DMS153 (cell line): ENCODE measurements at regions not wholly inside any gene's neighbourhood (a gene's known extent, or its start where the extent isn't known, plus 50 kb on each side); places are given as distances from the start of the nearest gene placed in this dataset.

ENCODE experiments used
- DNase-seq: peaks from one replicate; lab custom pipeline; 2025; lab: John Stamatoyannopoulos, UW

DNA sequence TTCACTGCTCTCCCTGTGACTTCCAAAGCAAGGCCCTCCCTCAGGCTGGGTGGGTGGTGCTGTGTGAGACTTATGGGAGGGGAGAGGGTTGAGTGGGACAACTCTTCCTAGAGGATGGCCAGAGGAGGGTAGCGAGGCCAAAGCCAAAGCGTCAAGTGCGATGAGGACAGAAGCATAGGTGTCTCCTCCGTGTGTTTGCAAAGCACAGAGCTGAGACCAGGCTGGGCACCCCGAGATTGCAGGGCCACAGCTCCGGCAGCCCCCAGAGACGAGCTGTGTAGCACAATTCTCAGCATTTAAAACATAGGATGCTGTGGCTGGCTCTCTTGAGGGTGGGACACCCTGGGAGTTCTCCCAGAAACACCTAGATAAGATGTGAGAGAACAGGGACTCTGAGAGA is 1374.5 kb downstream of the BRD1 start:
- DNase-seq: no peak

DNA sequence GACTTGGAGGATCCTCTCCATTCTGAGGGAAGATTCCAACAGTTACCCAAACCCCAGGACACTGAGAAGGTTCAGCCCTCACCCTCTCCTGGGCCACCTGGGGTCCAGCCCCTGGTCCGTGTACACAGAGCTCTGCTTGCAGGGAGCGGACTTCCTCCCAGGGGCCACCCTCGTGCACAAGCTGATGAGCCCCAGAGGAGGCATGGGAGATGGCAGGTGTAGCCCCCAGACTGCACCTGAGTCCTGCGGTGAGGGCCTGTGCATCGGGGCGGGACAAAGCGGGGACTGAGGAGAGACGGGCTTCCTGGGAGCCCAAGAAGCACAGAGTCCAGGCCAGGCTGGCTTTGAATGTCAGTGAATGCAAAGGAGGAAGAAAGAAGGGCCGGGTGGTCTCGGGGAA is 1374.9 kb downstream of the BRD1 start:
- DNase-seq: no peak

DNA sequence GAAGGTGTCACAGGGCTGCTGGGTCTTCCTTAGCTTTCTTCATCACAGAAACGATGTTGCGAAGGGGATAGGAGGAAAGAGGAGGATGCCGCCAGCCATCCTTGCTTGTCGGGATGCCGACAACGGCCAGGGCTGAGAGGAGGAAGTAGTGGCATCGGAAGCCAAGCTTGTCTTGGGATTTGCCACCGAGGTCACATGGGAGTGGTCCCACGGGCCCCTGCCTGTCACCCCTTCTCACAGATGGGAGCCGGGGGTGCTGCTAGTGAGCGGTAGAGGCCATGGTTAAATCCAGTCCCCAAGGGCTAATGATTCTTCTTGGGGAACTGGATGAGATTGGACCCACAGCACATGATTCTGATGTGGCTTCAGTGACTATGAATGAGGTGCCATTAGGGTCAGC is 1375.8 kb downstream of the BRD1 start:
- no peak for DNase-seq

DNA sequence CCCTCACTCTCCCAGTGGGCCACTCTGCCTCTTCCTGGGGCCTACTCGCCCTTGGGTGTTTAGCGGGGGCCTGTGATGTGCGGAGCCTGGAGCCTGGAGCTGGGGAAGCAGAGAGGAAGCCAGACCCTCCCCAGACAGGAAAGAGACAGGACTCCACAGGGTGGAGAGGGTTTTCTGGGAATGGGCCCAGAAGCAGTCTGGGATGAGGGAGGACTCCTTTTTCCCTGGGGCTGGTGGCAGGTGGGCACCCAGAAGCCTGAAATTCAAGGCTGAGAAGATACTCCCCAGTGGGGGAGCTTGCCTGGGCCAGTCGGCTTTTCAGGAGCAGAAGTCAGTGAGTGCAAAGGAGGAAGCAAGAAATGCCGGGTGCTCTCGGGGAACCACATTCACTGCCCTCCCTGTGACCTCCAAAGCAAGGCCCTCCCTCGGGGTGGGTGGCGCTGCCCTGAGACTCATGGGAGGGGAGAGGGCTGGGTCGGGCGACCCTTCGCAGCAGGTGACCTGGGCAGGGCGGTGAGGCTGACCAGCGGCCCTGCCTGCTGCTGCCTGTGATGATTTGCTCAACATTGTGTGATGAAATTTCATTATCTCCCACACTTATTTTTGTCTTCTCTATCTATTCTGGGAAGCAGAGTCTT is 1377.4 kb downstream of the BRD1 start:
- DNase-seq: no peak

DNA sequence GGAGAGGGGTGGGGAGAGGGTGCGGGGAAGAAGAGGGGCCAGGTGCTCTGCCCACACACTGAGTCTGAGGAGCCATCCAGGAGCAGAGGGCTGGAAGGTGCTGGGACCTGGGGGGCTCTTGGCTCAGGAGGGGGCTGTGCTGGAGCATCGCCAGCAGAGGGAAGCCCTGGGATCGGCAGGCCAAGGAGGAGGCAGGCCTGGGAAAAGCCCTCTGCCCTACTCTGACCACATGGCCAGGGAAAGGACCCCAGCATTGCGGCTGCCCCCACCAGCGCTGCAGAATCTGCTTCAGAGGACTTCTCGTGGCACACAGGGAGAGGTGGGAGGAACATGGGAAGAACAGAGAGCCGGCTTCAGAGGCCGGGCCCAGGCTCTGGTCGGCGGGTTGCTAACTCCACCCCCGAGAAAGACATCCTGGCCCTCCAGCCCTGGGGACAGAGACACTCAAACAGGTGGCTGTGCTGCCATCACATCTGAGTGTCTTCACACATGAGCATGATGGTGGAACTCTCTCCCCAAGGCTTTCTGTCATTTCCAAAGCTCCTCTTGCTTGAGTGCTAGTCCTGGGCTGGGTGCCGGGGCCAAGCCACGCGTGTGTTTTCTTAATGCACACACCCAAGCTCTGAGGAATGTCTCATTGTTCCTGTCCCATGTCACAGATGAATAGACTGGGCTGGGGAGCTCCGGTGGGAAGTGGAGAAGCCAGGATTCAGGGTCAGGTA is 1378.0 kb downstream of the BRD1 start:
- no peak for DNase-seq

DNA sequence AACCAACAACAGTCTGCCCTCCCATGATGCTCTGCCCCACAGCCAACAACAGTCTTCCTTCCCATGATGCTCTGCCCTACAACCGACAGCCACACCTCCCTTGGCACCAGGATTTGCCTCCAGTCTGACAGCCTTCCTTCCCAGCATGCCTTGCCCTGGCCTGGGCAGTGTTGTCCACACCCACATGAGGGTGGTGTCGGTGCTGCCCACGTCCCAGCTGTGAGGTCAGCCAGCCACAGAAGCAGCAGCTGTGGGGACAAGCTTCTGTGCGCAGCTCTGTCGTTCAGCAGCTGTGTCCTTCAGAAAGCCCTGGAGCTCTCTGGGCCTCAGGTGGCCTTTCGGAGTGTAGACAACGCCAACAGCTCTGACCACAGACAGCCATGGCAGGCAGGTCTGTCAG is 1378.9 kb downstream of the BRD1 start:
- no peak for DNase-seq

DNA sequence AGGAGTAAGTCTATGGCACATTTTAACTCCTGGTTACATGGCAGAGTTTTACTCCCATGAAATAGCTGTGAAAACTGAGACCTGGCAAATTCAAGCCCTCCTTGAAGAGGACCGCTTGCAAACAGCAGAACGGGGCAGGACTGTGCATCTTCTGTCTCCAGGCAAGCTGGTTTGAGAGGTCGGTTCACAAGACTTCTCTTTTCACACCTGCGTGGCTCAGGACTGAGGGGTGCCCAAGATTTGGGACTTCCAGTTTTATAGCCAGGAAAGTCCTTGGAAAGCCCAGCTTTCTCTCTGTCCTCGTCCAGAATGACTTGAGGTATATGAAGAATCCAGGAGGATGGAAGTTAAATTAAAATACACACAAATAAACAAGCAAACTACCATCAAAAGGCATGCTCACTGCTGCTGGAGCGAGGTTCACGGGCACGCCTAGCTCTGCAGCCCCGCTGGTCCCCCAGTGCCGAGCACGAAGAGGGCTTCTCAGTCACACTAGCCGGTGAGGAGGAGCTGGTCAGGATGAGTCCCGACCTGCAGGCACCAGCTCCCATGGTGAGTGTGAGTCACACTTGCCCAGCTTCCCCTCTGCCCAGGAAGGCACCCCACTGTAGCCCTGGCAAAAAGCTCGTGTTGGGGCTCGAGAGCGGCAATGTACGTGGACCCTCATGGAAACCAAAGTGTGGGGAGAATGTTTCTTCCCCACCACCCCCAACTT is 1382.4 kb downstream of the BRD1 start:
- no peak for DNase-seq

DNA sequence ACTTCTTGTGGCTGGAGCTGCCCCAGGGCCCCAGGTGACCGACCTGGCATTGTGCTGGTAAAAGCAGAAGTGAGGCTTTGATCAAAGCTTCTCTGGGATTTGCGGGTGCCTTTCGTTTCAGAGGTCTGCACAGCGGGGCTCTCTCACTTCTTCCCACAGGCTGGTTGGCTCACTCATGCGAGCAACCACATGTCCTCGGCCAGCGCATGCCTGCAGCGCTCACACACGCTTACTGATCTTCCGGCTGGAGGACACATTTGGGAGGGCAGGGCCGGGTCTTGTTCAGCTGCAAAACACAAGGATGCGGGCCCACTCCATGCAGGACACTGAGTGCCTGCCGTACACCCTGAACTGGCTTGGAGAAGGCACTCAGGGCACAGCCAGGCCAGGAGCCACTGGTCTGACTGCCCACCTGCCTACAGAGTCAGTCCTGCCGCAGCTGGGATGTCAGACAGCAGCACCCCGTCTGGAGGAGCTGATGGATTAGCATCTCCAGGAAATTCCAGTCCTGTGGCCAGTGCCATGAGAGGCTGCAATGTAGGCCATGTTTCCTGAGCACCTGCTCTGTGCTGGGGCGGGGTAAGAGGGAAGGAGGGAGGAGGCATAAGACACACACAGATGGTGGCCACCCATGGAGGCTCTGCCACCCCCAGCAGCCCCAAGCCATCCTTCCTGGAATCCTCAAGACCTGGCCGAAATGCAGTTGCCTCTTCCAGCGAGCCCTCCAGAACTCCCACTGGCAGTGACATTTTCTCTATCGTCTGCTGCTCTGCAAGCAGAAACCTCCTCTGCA is 1383.2 kb downstream of the BRD1 start:
- no peak for DNase-seq

DNA sequence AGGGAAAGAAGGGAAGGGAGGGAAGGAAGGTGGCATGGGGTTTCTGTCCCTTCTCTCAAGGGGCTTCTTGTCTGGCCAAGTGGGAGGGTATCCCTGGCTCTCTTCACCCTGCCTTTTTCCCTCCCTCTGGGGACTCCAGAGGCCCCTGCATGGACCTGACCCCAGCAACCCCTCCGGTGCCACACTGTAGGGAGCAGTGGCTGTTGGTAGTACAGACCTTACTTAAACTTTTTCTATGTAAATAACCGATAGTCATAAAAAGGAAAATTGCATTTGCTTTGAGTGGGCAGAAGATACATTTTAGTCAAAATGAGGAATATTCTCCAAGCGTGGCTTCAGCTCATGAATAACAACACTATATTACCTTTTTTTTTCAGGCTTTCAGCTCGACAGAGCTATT is 1384.0 kb downstream of the BRD1 start:
- DNase-seq: no peak

DNA sequence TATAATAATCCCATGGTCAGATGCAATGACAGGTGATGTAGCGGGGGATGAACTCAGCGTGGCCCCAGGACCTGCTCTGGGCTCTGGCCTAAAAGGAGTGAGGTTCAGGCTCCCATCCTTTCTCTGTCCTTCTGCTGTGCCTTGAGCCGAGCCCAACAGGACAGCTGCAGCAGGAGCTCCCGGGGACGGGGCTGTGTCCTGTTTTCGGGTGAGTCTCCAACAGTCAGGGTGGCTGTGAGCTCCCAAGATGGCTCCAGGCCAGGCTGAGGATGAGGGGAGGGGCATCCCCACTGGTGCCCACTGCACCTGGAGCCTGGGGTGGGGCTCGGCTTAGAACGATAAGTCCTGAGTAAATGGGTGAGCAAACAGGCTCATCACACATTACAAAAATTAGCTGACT is 1385.0 kb downstream of the BRD1 start:
- DNase-seq: no peak

DNA sequence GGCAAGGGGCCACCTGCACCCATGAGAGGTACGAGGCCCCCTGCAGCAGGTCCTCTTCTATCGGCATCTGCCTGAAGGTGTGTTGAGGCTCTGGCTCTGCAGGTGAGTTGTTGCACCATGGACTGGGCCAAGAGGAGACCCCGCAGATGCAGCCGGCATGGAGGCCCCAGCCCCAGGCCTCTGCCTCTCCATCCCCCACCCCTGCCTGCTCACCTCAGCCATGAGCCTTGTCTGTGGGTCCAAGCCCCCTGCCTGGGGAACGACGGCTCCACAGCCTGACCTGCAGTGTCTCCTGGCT is 1386.2 kb downstream of the BRD1 start:
- no peak for DNase-seq

DNA sequence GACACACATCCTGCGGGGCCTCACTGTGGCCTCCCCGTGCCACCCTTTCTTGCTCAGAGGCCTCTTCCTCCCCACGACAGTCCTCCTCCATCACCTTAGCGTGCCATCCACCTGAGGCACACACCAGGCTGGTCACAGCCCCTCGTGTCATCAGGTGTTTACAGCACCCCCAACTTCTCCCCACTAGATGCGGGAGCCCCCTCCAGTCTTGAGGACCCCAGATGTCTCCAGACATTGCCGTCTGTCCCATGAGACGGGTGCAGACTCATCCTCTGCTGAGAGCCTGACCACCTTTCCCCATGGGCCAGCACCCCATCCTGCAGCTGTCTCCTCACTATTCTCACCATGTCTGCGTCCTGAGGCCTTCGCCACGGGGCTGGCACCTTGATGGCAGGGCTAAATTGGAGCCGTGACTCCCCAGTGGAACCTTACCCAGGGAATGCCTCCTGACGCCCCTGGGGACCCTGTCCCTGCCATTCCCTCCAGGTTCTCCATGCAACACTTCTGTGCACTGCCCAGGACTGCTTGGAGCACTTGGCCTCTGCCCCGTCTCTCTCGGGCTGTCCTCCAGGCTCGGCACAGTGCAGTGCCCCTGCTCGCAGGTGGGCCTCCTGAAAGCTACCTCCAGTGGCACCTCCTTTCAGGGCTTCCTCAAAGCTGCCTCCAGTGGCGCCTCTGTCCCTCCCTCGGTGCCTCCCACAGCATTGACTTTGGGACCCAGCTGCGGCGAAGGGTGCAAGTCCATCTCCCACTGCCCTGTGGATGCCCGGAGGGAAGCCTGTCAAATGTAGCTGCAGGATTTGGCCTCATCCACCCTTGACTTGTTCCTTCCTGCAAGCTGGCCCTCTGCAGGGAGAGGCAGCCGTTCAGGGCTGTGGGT is 1386.8 kb downstream of the BRD1 start:
- no peak for DNase-seq

DNA sequence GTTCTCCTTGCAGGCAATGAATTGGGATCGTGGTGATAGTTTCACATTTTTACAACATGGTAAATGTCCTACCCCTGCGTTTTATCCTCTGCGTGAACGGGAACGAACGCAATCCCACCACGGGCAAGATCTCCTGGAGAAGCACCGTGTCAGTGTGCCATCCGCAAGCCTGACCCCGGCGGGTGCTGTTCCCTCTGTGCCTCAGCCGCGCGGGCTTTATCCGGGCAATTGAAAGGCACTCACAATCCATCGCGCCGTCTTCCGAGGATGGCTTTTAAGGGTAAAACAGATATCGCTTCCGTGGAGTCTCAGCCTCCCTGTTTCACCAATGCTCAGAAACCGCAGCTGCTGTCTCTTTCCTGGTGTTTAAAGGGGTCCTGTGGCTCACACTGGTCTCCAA is 1387.5 kb downstream of the BRD1 start:
- DNase-seq: no peak

DNA sequence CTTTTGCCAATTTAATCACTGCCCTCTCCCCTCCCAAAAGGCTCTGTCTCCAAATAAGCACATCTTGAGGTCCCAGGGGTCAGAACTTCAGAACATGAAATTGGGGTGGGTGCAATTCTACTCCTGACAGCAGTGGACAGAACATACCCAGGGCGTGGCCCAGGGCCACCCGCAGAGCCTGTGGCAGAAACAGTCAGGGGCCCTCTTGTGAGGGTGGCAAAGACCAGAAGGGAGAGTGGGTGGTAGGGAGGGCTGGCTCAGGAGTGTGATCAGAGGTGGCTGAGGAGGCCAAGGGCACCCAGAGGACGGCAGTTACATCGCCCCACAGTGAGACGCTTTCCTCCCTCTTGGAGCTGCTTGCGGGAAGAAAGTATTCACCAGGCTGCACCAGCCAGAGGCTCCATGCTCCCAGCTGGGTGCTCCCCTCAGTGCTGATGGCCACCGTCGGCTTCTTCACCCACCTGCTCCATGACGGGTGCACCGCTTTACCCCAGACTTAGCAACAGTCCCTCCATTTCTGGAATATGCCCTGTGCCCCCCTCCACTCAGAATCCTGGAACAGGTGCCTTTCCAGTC is 1388.0 kb downstream of the BRD1 start:
- DNase-seq: no peak

DNA sequence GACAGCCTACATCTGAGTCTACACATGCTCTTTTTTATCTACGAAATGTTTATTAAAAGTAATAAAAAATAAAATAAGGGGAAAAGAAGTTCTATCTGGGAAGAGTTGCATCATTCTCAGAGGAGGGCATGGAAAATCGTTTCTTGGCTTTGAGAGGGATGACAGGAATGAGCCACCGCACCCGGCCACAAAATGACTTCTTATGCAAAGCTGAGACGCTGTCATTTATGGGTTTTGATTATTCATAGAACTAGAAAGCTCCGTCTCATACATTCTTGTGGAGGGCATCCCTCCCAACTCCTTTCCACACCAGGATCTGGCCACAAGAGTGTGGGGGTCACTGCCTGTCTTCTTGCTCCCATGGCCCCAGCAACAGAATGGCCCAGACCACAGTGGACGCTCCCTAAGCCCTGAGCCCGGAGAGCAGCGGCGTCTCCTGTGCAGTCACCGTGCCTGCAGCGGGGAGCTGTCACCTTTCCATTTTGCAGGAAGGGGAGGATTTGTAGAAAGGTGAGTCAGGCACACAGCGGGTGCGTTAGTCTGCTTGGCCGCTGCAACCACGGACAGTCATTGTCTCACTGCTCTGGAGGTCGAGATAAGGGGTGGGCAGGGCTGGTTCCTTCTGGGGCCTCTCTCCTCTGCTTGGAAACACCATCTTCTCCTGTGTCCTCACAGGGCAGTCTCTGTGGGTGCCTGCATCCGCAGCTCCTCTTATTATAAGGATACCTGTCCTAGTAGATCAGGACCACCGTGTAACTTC is 1388.7 kb downstream of the BRD1 start:
- DNase-seq: no peak

DNA sequence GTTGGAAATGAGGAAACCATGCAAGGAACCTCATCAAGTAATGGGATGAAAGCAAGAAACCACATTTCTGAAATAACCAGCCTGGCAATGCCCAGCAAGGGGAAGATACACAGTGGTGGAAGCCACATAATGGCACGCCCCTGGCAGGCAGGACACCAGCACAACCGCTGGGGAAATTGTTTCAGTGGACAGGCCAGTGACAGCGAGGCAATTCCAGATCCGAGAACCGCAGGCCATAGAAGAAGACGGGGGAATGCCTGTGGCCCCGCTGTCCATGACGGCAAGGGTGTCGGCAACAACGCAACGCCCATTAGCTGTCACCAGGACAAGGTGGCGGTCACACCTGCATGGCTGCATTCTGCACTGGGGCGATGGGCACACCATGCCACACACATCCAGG is 1389.6 kb downstream of the BRD1 start:
- no peak for DNase-seq

DNA sequence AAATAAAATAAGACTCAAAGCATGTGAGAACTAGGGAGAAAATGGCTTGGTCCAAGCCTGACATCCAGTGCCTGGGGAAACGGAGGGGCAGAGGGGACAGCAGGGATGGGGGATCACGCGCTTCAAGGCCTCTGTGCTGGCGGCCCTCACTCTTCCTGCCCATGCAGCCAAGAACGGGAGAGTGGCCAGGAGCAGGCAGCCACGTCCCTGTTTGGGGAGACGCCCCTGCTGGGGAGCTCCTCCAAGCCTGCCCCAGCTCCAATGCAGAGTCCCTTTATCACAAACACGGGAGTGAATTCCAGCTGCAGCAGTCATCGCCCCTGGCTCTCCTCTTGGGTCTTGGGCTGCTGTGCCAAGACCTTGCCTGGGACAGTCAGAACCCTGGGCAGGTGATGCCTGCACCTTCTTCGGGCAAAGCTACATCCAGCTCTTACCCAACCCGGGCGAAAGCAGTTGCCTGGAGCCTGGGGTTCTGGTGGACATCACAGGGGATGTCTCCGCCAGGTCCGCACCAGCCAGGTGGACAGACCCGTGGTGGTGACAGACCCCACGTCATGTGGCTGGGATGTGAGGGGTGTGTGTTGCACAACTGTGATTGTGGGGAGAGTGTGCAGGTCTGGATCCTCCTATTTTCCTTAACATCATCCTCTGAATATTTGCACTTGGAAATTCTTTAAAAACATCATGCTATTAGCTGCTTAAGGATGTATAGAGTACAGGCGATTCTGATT is 1391.3 kb downstream of the BRD1 start:
- DNase-seq: no peak

DNA sequence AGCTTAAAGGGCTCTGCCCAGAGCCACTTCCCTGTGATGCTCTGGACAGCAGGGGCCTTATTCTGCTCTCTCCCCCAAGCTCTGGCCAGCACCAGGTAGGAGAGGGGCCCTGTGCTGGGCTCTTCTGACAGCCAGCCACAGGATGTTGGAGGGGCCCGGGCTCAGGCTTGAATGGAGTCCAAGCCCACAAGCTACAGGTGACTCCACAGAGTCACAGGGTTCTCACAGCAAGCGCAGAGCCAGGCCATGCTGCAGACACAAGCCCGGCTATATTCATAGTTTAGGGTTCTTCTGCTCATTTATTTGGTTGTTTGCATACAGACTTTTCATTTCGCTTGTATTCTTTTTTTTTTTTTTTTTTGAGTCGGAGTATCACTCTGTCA is 1392.8 kb downstream of the BRD1 start:
- no peak for DNase-seq

DNA sequence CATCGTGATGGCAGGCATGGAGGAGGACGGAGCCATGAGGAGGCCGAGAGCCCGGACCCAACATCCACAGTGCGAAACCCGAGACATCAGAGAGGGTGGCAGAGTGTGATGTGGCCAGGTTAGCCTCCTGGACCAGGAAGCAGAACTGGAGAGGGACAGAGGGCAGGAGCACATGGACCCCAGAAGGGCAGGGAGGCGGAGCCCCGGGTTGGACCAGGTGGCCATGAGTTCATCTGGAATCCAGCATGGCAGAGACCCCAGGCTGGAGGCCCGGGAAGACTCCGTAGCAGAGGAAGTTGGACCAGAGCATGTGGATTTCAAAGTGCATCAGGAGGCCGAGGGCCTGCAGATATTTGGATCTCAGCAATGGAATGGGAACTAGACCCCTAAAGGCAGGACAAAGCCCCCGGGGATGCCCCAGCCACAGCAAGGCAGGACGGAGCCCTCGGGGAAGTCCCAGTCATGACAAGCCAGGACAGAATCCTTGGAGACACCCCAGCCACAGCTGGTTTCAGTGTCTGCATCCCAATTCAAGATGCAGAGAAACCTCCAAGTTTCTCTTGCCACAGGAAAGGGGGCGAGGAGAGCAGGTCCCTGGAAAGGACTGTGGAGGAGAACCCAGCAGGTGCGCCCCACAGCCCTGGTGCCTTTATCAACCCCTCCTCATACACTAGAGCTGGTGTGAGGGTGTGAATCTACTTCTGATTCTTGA is 1393.4 kb downstream of the BRD1 start:
- no peak for DNase-seq
